HCT116 (cell line): ENCODE measurements at regions not wholly inside any gene's neighbourhood (a gene's known extent, or its start where the extent isn't known, plus 50 kb on each side); places are given as distances from the start of the nearest gene placed in this dataset.

Source experiments
- ATAC-seq: fragments of 200-7000 bp; cut with Tn5 transposase; 2 replicates; pipeline ENCODE4 v1.9.1; 2020; ENCODE audit warnings: mild to moderate bottlenecking, moderate library complexity
- BruUV-seq: library from RNA; stranded (reverse); fragments of 400-500 nt; replicated peaks from 2 replicates; lab custom pipeline; 2021; lab: Mats Ljungman, UMichigan
- CTCF ChIA-PET: fragments of 300-600 bp; sonication (Branson Sonifier 250); formaldehyde crosslinking; loops from one replicate; lab custom pipeline; 2021; ENCODE audit warnings: antibody characterized with exemption; lab: Charles Lee
- POLR2A ChIA-PET: fragments of 300-600, 350-600 bp; sonication (Branson Sonifier 250); formaldehyde crosslinking; loops from one replicate; lab custom pipeline; 2021; ENCODE audit warnings: antibody characterized with exemption; lab: Charles Lee
- RAD21 ChIA-PET, 2 experiments: fragments of 300-600 bp; sonication (Branson Sonifier 250); formaldehyde crosslinking; loops; one replicate each; lab custom pipeline; 2023; ENCODE audit warnings: low total read pairs in 2 of 2; ENCODE audit not compliant: uncharacterized antibody in 2 of 2, unreplicated experiment in 2 of 2, low non-redundant PET in 1 of 2; lab: Charles Lee
- DNase-seq: peaks from one replicate; pipeline ENCODE4 v3.0.0-alpha.2; 2010; ENCODE audit warnings: low read depth, low spot score
- H2AFZ ChIP-seq: fragments of 200-600 bp; shearing (Covaris generic), sonication (generic); 2 replicates; pipeline ENCODE4 v1.6.1; 2017; ENCODE audit warnings: low read depth, mixed run types, mixed read lengths, antibody characterized with exemption, low read length; ENCODE audit not compliant: poor library complexity, severe bottlenecking
- H3K27ac ChIP-seq: 2 replicates; pipeline ENCODE4 v1.5.1; 2012; ENCODE audit warnings: low read depth, low read length
- H3K27me3 ChIP-seq: fragments of 200-600 bp; sonication (generic); 2 replicates; pipeline ENCODE4 v1.6.1; 2016; ENCODE audit warnings: mixed run types, low read length, mixed read lengths; ENCODE audit not compliant: insufficient read depth
- H3K36me3 ChIP-seq, 2 experiments: fragments of 200-500 bp in 1 of 2; fragments of 200-600 bp in 1 of 2; sonication (Bioruptor generic) in 1 of 2; sonication (generic) in 1 of 2; 2 replicates each; pipeline versions ENCODE4 v1.5.1 to v1.6.1; 2014 to 2016; ENCODE audit warnings: low read length in 2 of 2, inconsistent platforms in 1 of 2, mixed read lengths in 1 of 2, mixed run types in 1 of 2; ENCODE audit not compliant: insufficient read depth in 2 of 2, control insufficient read depth in 1 of 2
- H3K4me1 ChIP-seq, 2 experiments: fragments of 200-600 bp in 1 of 2; sonication (generic) in 1 of 2; 2 replicates each; pipeline versions ENCODE4 v1.5.1 to v1.6.1; 2012 to 2017; ENCODE audit warnings: low read length in 2 of 2, inconsistent platforms in 1 of 2, mild to moderate bottlenecking in 1 of 2, mixed read lengths in 1 of 2, mixed run types in 1 of 2, moderate library complexity in 1 of 2; ENCODE audit not compliant: insufficient read depth in 2 of 2, control insufficient read depth in 1 of 2
- H3K4me2 ChIP-seq: fragments of 200-600 bp; sonication (generic); 2 replicates; pipeline ENCODE4 v1.6.1; 2017; ENCODE audit warnings: mixed run types, low read length, mixed read lengths
- H3K4me3 ChIP-seq, 2 experiments: fragments of 200-600 bp in 1 of 2; sonication (generic) in 1 of 2; replicated peaks in 1 of 2; 2 replicates each; pipeline ENCODE4 v1.5.1; 2011 to 2016; ENCODE audit warnings: low read length in 2 of 2, control low read depth in 1 of 2, low read depth in 1 of 2, mild to moderate bottlenecking in 1 of 2, mixed read lengths in 1 of 2, mixed run types in 1 of 2
- H3K79me2 ChIP-seq: fragments of 200-600 bp; sonication (generic); 2 replicates; pipeline ENCODE4 v1.6.1; 2017; ENCODE audit warnings: mild to moderate bottlenecking, mixed run types, low read length, moderate library complexity, mixed read lengths; ENCODE audit not compliant: insufficient read depth
- H3K9ac ChIP-seq: fragments of 200-600 bp; sonication (generic); 2 replicates; pipeline ENCODE4 v1.6.1; 2016; ENCODE audit warnings: low read length, mixed read lengths
- H3K9me2 ChIP-seq: fragments of 200-600 bp; sonication (generic), shearing (Covaris generic); 2 replicates; pipeline ENCODE4 v1.6.1; 2017; ENCODE audit warnings: mixed run types, mild to moderate bottlenecking, moderate library complexity; ENCODE audit not compliant: insufficient read depth
- H3K9me3 ChIP-seq, 2 experiments: fragments of 200-500 bp in 1 of 2; fragments of 200-600 bp in 1 of 2; sonication (Bioruptor generic) in 1 of 2; sonication (generic) in 1 of 2; 2 replicates each; pipeline ENCODE4 v1.6.1; 2014 to 2017; ENCODE audit warnings: low read length in 2 of 2, mixed read lengths in 2 of 2, inconsistent platforms in 1 of 2, low read depth in 1 of 2, mild to moderate bottlenecking in 1 of 2, mixed run types in 1 of 2, moderate library complexity in 1 of 2; ENCODE audit not compliant: control insufficient read depth in 1 of 2, insufficient read depth in 1 of 2
- H4K20me1 ChIP-seq: fragments of 200-600 bp; sonication (generic), shearing (Covaris generic); 2 replicates; pipeline ENCODE4 v1.6.1; 2017; ENCODE audit warnings: mixed run types, mild to moderate bottlenecking, moderate library complexity; ENCODE audit not compliant: insufficient read depth
- CBX3 ChIP-seq: IDR thresholded peaks from 2 replicates; pipeline ENCODE4 v1.6.1; 2012; ENCODE audit warnings: low read depth
- EGR1 ChIP-seq: IDR thresholded peaks from 2 replicates; pipeline ENCODE4 v1.6.1; 2012; ENCODE audit warnings: low read depth
- ELF1 ChIP-seq: IDR thresholded peaks from 2 replicates; pipeline ENCODE4 v1.6.1; 2012; ENCODE audit warnings: low read depth, borderline replicate concordance
- EZH2 ChIP-seq: fragments of 200-600 bp; sonication (generic); IDR thresholded peaks from 2 replicates; pipeline ENCODE4 v1.6.1; 2017; ENCODE audit warnings: antibody characterized with exemption, mixed run types
- EZH2phosphoT487 ChIP-seq: fragments of 200-600 bp; IDR thresholded peaks from 2 replicates; pipeline ENCODE4 v1.6.1; 2018; ENCODE audit warnings: antibody characterized with exemption, borderline replicate concordance
- POLR2AphosphoS5 ChIP-seq: IDR thresholded peaks from 2 replicates; pipeline ENCODE4 v1.6.1; 2011; ENCODE audit warnings: mild to moderate bottlenecking, low read depth, low read length, moderate library complexity
- REST ChIP-seq: IDR thresholded peaks from 2 replicates; pipeline ENCODE4 v1.6.1; 2012; ENCODE audit warnings: low read depth
- SP1 ChIP-seq: IDR thresholded peaks from 2 replicates; pipeline ENCODE4 v1.6.1; 2012; ENCODE audit warnings: low read depth
- SRF ChIP-seq: IDR thresholded peaks from 2 replicates; pipeline ENCODE4 v1.6.1; 2012; ENCODE audit warnings: low read depth
- YY1 ChIP-seq: IDR thresholded peaks from 2 replicates; pipeline ENCODE4 v1.6.1; 2011; ENCODE audit warnings: low read length, low read depth, moderate library complexity, mild to moderate bottlenecking; ENCODE audit not compliant: insufficient replicate concordance; ENCODE audit errors: extremely low read depth
- ZNF274 ChIP-seq: fragments of 200-500 bp; sonication (Bioruptor generic); IDR thresholded peaks from 2 replicates; pipeline ENCODE4 v1.6.1; 2014; ENCODE audit warnings: mild to moderate bottlenecking, low read depth, low read length, inconsistent platforms
- intact Hi-C: fragments of 100-400 bp; cut with micrococcal nuclease; formaldehyde crosslinking; loops from 2 replicates; pipeline ENCODE4 v1.10.0; 2022

GRCh38 chr3:13766128-13766527 is 113.7 kb downstream of the WNT7A start:
- H2AFZ ChIP-seq, result no peak overlapping the region
- no peaks in the 10 kb centered on the region for H3K27me3 ChIP-seq
- no peak for ATAC-seq
- ChIA-PET CTCF (no interaction called here), POLR2A (no interaction called here), RAD21 (no interaction called here)
- no peak overlapping the region for H3K4me3 ChIP-seq
- no peaks in the 10 kb centered on the region for H3K4me1 ChIP-seq
- BruUV-seq, result no TSS peak
- H3K27ac ChIP-seq, result no peak overlapping the region
- H4K20me1 ChIP-seq, result no peaks in the 10 kb centered on the region
- TF ChIP-seq SRF (no peak), EZH2phosphoT487 (no peak), YY1 (no peak), CBX3 (no peak), SP1 (no peak), EZH2 (no peak), ELF1 (no peak), POLR2AphosphoS5 (no peak), ZNF274 (no peak), EGR1 (no peak), REST (no peak)
- H3K9ac ChIP-seq, result no peak overlapping the region
- no peak overlapping the region for H3K4me2 ChIP-seq
- no peak for DNase-seq
- H3K79me2 ChIP-seq, result no peaks in the 10 kb centered on the region
- no peaks in the 10 kb centered on the region for H3K36me3 ChIP-seq
- no peaks in the 10 kb centered on the region for H3K9me3 ChIP-seq
- intact Hi-C loops, result loop anchor here (10.0 kb wide), 1 partner anchor 119 kb away; the partner anchor contains the start of gene WNT7A
- no peaks in the 10 kb centered on the region for H3K9me2 ChIP-seq
